Vagina (tissue), 2 donors: ENCODE measurements at regions not wholly inside any gene's neighbourhood (a gene's known extent, or its start where the extent isn't known, plus 50 kb on each side); places are given as distances from the start of the nearest gene placed in this dataset.

Experiments used
- DNase-seq, 2 donors: peaks; one replicate each; pipeline ENCODE4 v3.0.0-alpha.2; 2017; ENCODE audit errors: extremely low spot score in 2 of 2
- H3K27ac ChIP-seq: fragments of 200-600 bp; sonication (generic); one replicate; pipeline ENCODE4 v1.5.1; 2019
- H3K27me3 ChIP-seq: fragments of 200-600 bp; sonication (generic); one replicate; pipeline ENCODE4 v1.5.1; 2019
- H3K36me3 ChIP-seq, 2 donors: fragments of 200-600 bp; sonication (generic); one replicate each; pipeline ENCODE4 v1.5.1; 2017 to 2019
- H3K4me1 ChIP-seq: fragments of 200-600 bp; sonication (generic); one replicate; pipeline ENCODE4 v1.5.1; 2019
- H3K4me3 ChIP-seq, 2 donors: fragments of 200-600 bp; sonication (generic); 1 replicate in 1 of 2; 2 replicates in 1 of 2; pipeline ENCODE4 v1.5.1; 2016 to 2019
- H3K9me3 ChIP-seq: fragments of 200-600 bp; sonication (generic); one replicate; pipeline ENCODE4 v1.5.1; 2019
- CTCF ChIP-seq, 3 experiments: fragments of 450-650 bp in 2 of 3; fragments of 200-600 bp in 1 of 3; sonication (generic) in 1 of 3; IDR thresholded peaks; one replicate each; pipeline ENCODE4 v1.5.1; 2017 to 2019; ENCODE audit warnings: antibody characterized with exemption in 3 of 3, mild to moderate bottlenecking in 2 of 3, moderate library complexity in 2 of 3
- POLR2A ChIP-seq, 2 donors: fragments of 450-650 bp; IDR thresholded peaks; one replicate each; pipeline ENCODE4 v1.6.1; 2017; ENCODE audit warnings: antibody characterized with exemption in 2 of 2, mild to moderate bottlenecking in 2 of 2, moderate library complexity in 2 of 2
- POLR2AphosphoS5 ChIP-seq, 2 donors: sonication (generic); formaldehyde crosslinking; IDR thresholded peaks; one replicate each; pipeline ENCODE4 v1.9.0; 2017; ENCODE audit warnings: antibody characterized with exemption in 2 of 2, mild to moderate bottlenecking in 2 of 2, low read depth in 1 of 2; ENCODE audit not compliant: insufficient read depth in 1 of 2
- intact Hi-C: fragments of 100-400 bp; cut with DNase I; formaldehyde crosslinking; loops from one replicate; pipeline ENCODE4 v1.15.1; 2023

DNA sequence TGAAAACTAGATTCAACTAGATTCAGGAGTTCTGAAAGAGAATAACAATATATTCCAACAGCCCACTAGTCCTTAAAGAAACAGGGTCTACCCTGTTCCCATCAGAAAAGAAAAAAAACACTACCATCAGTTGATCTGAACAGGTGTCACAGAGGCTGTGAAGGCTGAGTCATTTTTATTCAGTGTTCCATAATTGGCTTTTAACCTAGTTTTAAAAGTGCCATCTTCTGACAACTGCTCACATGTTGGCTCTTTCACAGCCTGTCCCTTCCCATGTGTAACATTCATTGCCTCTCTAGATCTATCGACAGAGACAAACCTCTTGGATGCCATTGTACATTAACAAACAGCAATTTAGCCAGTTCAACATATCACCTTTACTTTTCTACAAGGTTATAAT is 243.7 kb downstream of the TBX15 start:
- no peak overlapping the region for H3K4me3 ChIP-seq
- no peaks in the 10 kb centered on the region for H3K27me3 ChIP-seq
- no peak overlapping the region for H3K27ac ChIP-seq
- no peaks in the 10 kb centered on the region for H3K4me1 ChIP-seq
- no peak for DNase-seq
- H3K9me3 ChIP-seq: no peaks in the 10 kb centered on the region
- intact Hi-C loops: no loop called here
- no peaks in the 10 kb centered on the region for H3K36me3 ChIP-seq
- TF ChIP-seq CTCF (IDR thresholded peaks at IDR 0.05) (no peak), POLR2AphosphoS5 (IDR thresholded peaks at IDR 0.05; ENCODE audit: insufficient read depth in 1 of 2, low read depth in 1 of 2) (no peak), POLR2A (IDR thresholded peaks at IDR 0.05) (no peak)

GRCh38 chr1:118739501-118739900 is 248.6 kb downstream of the TBX15 start:
- no peak overlapping the region for H3K4me3 ChIP-seq
- no peaks in the 10 kb centered on the region for H3K4me1 ChIP-seq
- no peak for TF ChIP-seq POLR2AphosphoS5 (IDR thresholded peaks at IDR 0.05; ENCODE audit: insufficient read depth in 1 of 2, low read depth in 1 of 2)
- no peak for TF ChIP-seq POLR2A (IDR thresholded peaks at IDR 0.05)
- TF ChIP-seq CTCF (IDR thresholded peaks at IDR 0.05): no peak
- no peaks in the 10 kb centered on the region for H3K27me3 ChIP-seq
- no peak for DNase-seq
- H3K36me3 ChIP-seq: no peaks in the 10 kb centered on the region
- no peak overlapping the region for H3K27ac ChIP-seq
- H3K9me3 ChIP-seq: no peaks in the 10 kb centered on the region
- intact Hi-C loops: no loop called here

DNA sequence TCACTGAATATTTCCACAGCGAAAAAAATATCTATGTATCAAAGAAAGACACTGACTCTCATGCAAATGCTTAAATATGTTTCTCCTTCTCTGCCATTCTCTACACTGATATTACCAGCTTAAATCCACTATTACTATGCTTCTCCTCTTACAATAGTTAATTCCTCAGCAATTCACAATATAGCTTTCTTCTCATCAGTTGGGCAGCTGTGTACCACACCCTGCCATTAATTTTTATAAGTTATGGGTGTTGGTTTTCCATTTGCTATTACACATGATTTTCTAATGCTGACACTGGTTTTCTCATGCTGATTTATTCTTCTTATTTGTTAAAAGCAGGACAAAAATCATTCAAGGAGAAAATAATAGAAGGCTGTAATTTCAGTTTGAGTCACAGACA is 251.8 kb downstream of the TBX15 start:
- no peaks in the 10 kb centered on the region for H3K9me3 ChIP-seq
- no peak overlapping the region for H3K4me3 ChIP-seq
- no peak for DNase-seq
- no peak overlapping the region for H3K27ac ChIP-seq
- H3K4me1 ChIP-seq: no peaks in the 10 kb centered on the region
- H3K36me3 ChIP-seq: no peaks in the 10 kb centered on the region
- TF ChIP-seq POLR2A (IDR thresholded peaks at IDR 0.05): no peak
- no peak for TF ChIP-seq POLR2AphosphoS5 (IDR thresholded peaks at IDR 0.05; ENCODE audit: insufficient read depth in 1 of 2, low read depth in 1 of 2)
- TF ChIP-seq CTCF (IDR thresholded peaks at IDR 0.05): no peak
- intact Hi-C loops: no loop called here
- no peaks in the 10 kb centered on the region for H3K27me3 ChIP-seq

DNA sequence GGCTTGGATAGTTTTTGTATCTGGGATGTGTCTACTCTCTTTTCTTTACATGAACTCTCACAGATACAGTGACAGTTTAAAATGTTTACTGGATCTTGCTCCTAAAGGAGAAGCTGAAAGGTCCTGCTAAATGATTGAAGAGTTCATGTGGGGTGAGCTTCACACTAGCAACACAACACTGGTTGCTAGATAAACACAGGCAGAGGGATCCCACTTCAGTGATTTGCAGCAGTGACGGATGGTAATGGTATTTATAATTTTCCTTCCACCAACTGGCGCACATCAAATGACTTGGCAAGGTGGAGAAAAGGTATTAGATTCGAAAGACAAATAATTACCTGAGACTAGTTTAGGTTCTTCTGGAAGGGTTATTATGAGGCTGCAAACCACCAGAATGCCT is 270.2 kb downstream of the TBX15 start:
- H3K4me3 ChIP-seq: no peak overlapping the region
- intact Hi-C loops: no loop called here
- TF ChIP-seq CTCF (IDR thresholded peaks at IDR 0.05) (no peak), POLR2AphosphoS5 (IDR thresholded peaks at IDR 0.05; ENCODE audit: insufficient read depth in 1 of 2, low read depth in 1 of 2) (no peak), POLR2A (IDR thresholded peaks at IDR 0.05) (no peak)
- no peak for DNase-seq
- no peaks in the 10 kb centered on the region for H3K27me3 ChIP-seq
- H3K9me3 ChIP-seq: no peaks in the 10 kb centered on the region
- no peaks in the 10 kb centered on the region for H3K4me1 ChIP-seq
- H3K36me3 ChIP-seq: no peaks in the 10 kb centered on the region
- no peak overlapping the region for H3K27ac ChIP-seq

DNA sequence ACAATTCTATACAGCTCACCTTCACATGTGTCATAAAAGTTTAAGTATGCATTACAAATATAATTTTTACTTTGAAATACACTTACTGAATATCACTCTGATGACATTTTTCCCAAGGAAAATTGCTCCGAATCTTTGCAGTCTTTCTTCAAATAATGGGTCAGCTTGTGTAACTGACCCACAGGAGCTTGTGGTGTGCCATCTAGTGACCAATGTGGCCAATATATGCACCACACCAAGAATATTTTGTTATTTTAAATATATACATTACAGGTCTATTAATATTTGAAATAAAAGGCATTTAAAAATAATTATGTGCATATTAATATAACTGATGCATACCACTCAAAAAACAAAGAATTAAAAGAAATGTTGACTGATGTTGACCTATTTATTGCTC is 271.4 kb downstream of the TBX15 start:
- H3K27me3 ChIP-seq: no peaks in the 10 kb centered on the region
- H3K9me3 ChIP-seq: no peaks in the 10 kb centered on the region
- no peaks in the 10 kb centered on the region for H3K36me3 ChIP-seq
- no peak for DNase-seq
- intact Hi-C loops: no loop called here
- H3K4me1 ChIP-seq: no peaks in the 10 kb centered on the region
- TF ChIP-seq CTCF (IDR thresholded peaks at IDR 0.05) (no peak), POLR2A (IDR thresholded peaks at IDR 0.05) (no peak), POLR2AphosphoS5 (IDR thresholded peaks at IDR 0.05; ENCODE audit: insufficient read depth in 1 of 2, low read depth in 1 of 2) (no peak)
- no peak overlapping the region for H3K27ac ChIP-seq
- H3K4me3 ChIP-seq: no peak overlapping the region
